ENCODE measurements at regions not wholly inside any gene's neighbourhood (a gene's known extent, or its start where the extent isn't known, plus 50 kb on each side); places are given as distances from the start of the nearest gene placed in this dataset.

DNA sequence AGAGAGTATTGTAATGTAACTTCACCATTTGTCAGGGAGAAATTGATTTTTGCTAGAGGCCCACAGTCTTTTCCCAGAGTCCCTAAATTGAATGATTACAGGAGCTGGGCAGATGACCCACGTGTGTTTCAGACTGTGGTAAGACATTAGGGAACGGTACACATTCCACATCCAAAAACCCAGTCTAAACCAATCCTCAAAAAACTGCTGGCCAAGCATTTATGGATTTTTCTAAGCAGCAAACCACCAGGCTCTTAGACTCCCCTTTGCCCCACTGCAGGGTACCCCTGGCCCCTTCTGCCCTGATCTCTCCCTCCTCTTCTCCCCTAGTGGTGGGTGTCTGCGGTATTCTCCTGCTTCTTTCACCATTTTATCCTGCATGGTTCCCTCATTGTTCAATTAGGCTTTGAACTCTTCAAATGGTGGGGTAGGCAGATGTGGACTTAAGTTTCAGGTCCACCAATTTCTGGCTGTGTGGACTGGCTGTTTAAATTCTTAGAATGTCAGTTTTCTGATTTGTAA lies 135.5 kb upstream of the SORCS3 start:
- DNase-seq (ENCODE audit: low spot score) (no peak), FAIRE-seq (no peak), ATAC-seq (peak; percentile 52; the same call in 2 of the 3 replicates)
- no peak overlapping the region for H3K27ac ChIP-seq (ENCODE audit: extremely low read length, insufficient read depth, low read length)
- H3K9ac ChIP-seq (ENCODE audit: insufficient read depth, low read depth, low read length): no peak overlapping the region
- TF ChIP-seq, protein P1, sequence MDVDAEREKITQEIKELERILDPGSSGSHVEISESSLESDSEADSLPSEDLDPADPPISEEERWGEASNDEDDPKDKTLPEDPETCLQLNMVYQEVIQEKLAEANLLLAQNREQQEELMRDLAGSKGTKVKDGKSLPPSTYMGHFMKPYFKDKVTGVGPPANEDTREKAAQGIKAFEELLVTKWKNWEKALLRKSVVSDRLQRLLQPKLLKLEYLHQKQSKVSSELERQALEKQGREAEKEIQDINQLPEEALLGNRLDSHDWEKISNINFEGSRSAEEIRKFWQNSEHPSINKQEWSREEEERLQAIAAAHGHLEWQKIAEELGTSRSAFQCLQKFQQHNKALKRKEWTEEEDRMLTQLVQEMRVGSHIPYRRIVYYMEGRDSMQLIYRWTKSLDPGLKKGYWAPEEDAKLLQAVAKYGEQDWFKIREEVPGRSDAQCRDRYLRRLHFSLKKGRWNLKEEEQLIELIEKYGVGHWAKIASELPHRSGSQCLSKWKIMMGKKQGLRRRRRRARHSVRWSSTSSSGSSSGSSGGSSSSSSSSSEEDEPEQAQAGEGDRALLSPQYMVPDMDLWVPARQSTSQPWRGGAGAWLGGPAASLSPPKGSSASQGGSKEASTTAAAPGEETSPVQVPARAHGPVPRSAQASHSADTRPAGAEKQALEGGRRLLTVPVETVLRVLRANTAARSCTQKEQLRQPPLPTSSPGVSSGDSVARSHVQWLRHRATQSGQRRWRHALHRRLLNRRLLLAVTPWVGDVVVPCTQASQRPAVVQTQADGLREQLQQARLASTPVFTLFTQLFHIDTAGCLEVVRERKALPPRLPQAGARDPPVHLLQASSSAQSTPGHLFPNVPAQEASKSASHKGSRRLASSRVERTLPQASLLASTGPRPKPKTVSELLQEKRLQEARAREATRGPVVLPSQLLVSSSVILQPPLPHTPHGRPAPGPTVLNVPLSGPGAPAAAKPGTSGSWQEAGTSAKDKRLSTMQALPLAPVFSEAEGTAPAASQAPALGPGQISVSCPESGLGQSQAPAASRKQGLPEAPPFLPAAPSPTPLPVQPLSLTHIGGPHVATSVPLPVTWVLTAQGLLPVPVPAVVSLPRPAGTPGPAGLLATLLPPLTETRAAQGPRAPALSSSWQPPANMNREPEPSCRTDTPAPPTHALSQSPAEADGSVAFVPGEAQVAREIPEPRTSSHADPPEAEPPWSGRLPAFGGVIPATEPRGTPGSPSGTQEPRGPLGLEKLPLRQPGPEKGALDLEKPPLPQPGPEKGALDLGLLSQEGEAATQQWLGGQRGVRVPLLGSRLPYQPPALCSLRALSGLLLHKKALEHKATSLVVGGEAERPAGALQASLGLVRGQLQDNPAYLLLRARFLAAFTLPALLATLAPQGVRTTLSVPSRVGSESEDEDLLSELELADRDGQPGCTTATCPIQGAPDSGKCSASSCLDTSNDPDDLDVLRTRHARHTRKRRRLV (CRISPR knock-in tag; IDR thresholded peaks at IDR 0.05): no peak
- TF ChIP-seq FLYWCH1 (CRISPR knock-in tag; IDR thresholded peaks at IDR 0.05) (no peak), ZMAT3 (CRISPR knock-in tag; conservative IDR thresholded peaks at IDR 0.05) (no peak), NCOR1 (IDR thresholded peaks at IDR 0.05; ENCODE audit: borderline replicate concordance, low read length) (no peak), ZNF329 (CRISPR knock-in tag; IDR thresholded peaks at IDR 0.05; ENCODE audit: low read depth) (no peak), ZZZ3 (CRISPR knock-in tag; IDR thresholded peaks at IDR 0.05; ENCODE audit: borderline replicate concordance) (no peak), MAFF (IDR thresholded peaks at IDR 0.05; ENCODE audit: low read depth, low read length) (0 out of 2 replicates have a peak, but pooled peaks have one; percentile 12), ETV5 (CRISPR knock-in tag; IDR thresholded peaks at IDR 0.05; ENCODE audit: borderline replicate concordance) (no peak), CHD4 (IDR thresholded peaks at IDR 0.05; ENCODE audit: borderline replicate concordance, low read length) (no peak), AHR (CRISPR knock-in tag; IDR thresholded peaks at IDR 0.05) (no peak), XRCC5 (optimal IDR thresholded peaks at IDR 0.05; ENCODE audit: low read length) (no peak), SALL2 (CRISPR knock-in tag; IDR thresholded peaks at IDR 0.05) (no peak), MZF1 (CRISPR knock-in tag; IDR thresholded peaks at IDR 0.05; ENCODE audit: borderline replicate concordance) (no peak), MAFK (conservative IDR thresholded peaks at IDR 0.05 in 1 of 2, IDR thresholded peaks at IDR 0.05 in 1 of 2; ENCODE audit: low read length in 2 of 2) (peak; percentile 46 to 57), BRD4 (CRISPR knock-in tag; IDR thresholded peaks at IDR 0.05) (no peak)
- TF ChIP-seq, protein P2, sequence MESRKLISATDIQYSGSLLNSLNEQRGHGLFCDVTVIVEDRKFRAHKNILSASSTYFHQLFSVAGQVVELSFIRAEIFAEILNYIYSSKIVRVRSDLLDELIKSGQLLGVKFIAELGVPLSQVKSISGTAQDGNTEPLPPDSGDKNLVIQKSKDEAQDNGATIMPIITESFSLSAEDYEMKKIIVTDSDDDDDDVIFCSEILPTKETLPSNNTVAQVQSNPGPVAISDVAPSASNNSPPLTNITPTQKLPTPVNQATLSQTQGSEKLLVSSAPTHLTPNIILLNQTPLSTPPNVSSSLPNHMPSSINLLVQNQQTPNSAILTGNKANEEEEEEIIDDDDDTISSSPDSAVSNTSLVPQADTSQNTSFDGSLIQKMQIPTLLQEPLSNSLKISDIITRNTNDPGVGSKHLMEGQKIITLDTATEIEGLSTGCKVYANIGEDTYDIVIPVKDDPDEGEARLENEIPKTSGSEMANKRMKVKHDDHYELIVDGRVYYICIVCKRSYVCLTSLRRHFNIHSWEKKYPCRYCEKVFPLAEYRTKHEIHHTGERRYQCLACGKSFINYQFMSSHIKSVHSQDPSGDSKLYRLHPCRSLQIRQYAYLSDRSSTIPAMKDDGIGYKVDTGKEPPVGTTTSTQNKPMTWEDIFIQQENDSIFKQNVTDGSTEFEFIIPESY (CRISPR knock-in tag; IDR thresholded peaks at IDR 0.05): no peak
- TF ChIP-seq, protein P3, sequence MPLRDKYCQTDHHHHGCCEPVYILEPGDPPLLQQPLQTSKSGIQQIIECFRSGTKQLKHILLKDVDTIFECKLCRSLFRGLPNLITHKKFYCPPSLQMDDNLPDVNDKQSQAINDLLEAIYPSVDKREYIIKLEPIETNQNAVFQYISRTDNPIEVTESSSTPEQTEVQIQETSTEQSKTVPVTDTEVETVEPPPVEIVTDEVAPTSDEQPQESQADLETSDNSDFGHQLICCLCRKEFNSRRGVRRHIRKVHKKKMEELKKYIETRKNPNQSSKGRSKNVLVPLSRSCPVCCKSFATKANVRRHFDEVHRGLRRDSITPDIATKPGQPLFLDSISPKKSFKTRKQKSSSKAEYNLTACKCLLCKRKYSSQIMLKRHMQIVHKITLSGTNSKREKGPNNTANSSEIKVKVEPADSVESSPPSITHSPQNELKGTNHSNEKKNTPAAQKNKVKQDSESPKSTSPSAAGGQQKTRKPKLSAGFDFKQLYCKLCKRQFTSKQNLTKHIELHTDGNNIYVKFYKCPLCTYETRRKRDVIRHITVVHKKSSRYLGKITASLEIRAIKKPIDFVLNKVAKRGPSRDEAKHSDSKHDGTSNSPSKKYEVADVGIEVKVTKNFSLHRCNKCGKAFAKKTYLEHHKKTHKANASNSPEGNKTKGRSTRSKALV (CRISPR knock-in tag; IDR thresholded peaks at IDR 0.05): no peak
- 0% methylated on average over 3 of the region's 3 CpGs for WGBS (ENCODE audit: low lambda C conversion rate)
- in situ Hi-C loops (cut with HindIII; ENCODE audit: extremely low pct_ligation_motif_present, low pct_unique_long_range_greater_than_20kb): no loop called here
- no peaks in the 10 kb centered on the region for H3K79me2 ChIP-seq (ENCODE audit: insufficient read depth, low read length)
- intact Hi-C loops (cut with micrococcal nuclease; ENCODE audit: unreplicated experiment): no loop called here
- POLR2A ChIA-PET: no interaction called here
- no peaks in the 10 kb centered on the region for H3K36me3 ChIP-seq (replicated peaks in 1 of 2; ENCODE audit: control insufficient read depth in 1 of 2, insufficient read depth in 2 of 2, low read length in 2 of 2)
- peaks cover 0 to 22% of the 10 kb centered on the region in 2 experiments; a peak in 1 of 5 replicates for H3K27me3 ChIP-seq (ENCODE audit: control insufficient read depth in 1 of 2, insufficient read depth in 2 of 2, low read length in 2 of 2)
- no peak overlapping the region for H3K4me2 ChIP-seq (ENCODE audit: low read depth, low read length)
- H3K4me1 ChIP-seq (ENCODE audit: insufficient read depth, low read length): no peaks in the 10 kb centered on the region
- no peaks in the 10 kb centered on the region for H4K20me1 ChIP-seq (ENCODE audit: insufficient read depth, low read length)
- CTCF ChIA-PET (ENCODE audit: low intra/inter-chr PET ratio, low total read pairs): no interaction called here
- no peak overlapping the region for H3K4me3 ChIP-seq (replicated peaks in 1 of 3; ENCODE audit: insufficient read depth in 1 of 3, low read depth in 2 of 3, low read length in 3 of 3)
- H2AFZ ChIP-seq (ENCODE audit: low read length): no peak overlapping the region
- no peaks in the 10 kb centered on the region for H3K9me3 ChIP-seq (ENCODE audit: low read length)
- BruUV-seq (replicated peaks): no TSS peak
